ENCODE measurements at regions not wholly inside any gene's neighbourhood (a gene's known extent, or its start where the extent isn't known, plus 50 kb on each side); places are given as distances from the start of the nearest gene placed in this dataset.

DNA sequence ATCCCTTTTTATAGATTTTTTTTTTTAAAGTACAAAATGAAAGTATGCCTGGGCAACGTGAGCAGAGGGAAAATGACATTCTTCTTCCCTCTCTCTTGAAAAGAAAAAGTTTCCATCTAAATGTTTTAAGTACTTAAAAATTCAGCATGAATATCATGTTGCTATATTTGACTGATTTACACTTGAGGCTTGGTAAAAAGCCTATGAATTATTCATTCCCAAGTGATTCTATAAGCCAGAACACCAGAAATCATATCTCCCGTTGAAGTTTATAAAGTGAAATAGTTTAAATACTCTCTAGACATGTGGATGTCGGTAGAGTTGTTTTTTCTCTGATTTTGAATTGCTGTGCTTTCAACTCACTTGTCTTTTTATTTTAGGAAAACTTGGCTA is 276.2 kb upstream of the RARB start:
- no peak overlapping the region for H3K27ac ChIP-seq (ENCODE audit: control insufficient read depth, insufficient read depth, low read length)
- no peaks in the 10 kb centered on the region for H3K79me2 ChIP-seq (ENCODE audit: control insufficient read depth, insufficient read depth, low read length)
- dilution Hi-C loops (cut with MboI; ENCODE audit: extremely low pct_ligation_motif_present, low sequenced_read_pairs): no loop called here
- no peak overlapping the region for H2AFZ ChIP-seq (ENCODE audit: control insufficient read depth, low read length)
- H3K9me1 ChIP-seq (ENCODE audit: control insufficient read depth, extremely low read depth, insufficient read depth, low read length): no peaks in the 10 kb centered on the region
- H3K4me1 ChIP-seq (ENCODE audit: control insufficient read depth, extremely low read depth, insufficient read depth, low read length): no peaks in the 10 kb centered on the region
- H3K9me3 ChIP-seq (ENCODE audit: control insufficient read depth, low read depth, low read length): no peaks in the 10 kb centered on the region
- TF ChIP-seq, protein P1, sequence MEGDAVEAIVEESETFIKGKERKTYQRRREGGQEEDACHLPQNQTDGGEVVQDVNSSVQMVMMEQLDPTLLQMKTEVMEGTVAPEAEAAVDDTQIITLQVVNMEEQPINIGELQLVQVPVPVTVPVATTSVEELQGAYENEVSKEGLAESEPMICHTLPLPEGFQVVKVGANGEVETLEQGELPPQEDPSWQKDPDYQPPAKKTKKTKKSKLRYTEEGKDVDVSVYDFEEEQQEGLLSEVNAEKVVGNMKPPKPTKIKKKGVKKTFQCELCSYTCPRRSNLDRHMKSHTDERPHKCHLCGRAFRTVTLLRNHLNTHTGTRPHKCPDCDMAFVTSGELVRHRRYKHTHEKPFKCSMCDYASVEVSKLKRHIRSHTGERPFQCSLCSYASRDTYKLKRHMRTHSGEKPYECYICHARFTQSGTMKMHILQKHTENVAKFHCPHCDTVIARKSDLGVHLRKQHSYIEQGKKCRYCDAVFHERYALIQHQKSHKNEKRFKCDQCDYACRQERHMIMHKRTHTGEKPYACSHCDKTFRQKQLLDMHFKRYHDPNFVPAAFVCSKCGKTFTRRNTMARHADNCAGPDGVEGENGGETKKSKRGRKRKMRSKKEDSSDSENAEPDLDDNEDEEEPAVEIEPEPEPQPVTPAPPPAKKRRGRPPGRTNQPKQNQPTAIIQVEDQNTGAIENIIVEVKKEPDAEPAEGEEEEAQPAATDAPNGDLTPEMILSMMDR (optimal IDR thresholded peaks at IDR 0.05 in 1 of 3, IDR thresholded peaks at IDR 0.05 in 1 of 3, conservative IDR thresholded peaks at IDR 0.05 in 1 of 3; ENCODE audit: extremely low read depth in 1 of 3, insufficient read depth in 2 of 3, low read length in 3 of 3): no peak
- TF ChIP-seq EZH2 (IDR thresholded peaks at IDR 0.05; ENCODE audit: low read length): no peak
- no peaks in the 10 kb centered on the region for H4K20me1 ChIP-seq (ENCODE audit: control insufficient read depth, extremely low read depth, insufficient read depth, low read length)
- H3K4me2 ChIP-seq (ENCODE audit: control insufficient read depth, extremely low read depth, insufficient read depth, low read depth, low read length): no peak overlapping the region
- FAIRE-seq: no peak
- H3K27me3 ChIP-seq (ENCODE audit: control insufficient read depth, extremely low read depth, insufficient read depth, low read length): no peaks in the 10 kb centered on the region
- H3K36me3 ChIP-seq (ENCODE audit: control insufficient read depth in 2 of 2, extremely low read depth in 1 of 2, insufficient read depth in 2 of 2, low read length in 2 of 2): no peaks in the 10 kb centered on the region
- DNase-seq (ENCODE audit: low read depth, low spot score): no peak
- H3K9ac ChIP-seq (ENCODE audit: control insufficient read depth, extremely low read depth, insufficient read depth, low read length): no peak overlapping the region
- no peak overlapping the region for H3K4me3 ChIP-seq (ENCODE audit: control insufficient read depth in 2 of 3, extremely low read depth in 1 of 3, insufficient read depth in 2 of 3, low read depth in 1 of 3, low read length in 3 of 3)

DNA sequence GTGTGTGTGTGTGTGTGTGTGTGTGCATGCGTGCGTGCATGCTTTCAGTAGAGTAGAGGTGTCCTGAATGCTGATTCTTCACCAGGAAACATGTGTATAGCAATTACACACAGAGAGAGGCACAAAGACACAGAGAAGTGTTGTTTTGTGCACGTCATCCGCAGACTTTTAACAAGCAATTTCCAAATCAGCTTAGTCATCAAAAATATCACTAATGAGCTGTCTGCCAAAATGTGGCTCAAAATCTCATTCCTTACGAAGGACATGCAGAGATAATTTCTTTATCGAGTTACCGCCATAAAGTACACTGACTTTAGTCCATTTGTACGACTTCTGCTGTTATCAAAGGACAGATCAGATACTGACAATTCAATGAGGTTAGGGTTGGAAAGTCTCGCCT is 274.9 kb upstream of the RARB start:
- H3K27me3 ChIP-seq (ENCODE audit: control insufficient read depth, extremely low read depth, insufficient read depth, low read length): no peaks in the 10 kb centered on the region
- H2AFZ ChIP-seq (ENCODE audit: control insufficient read depth, low read length): no peak overlapping the region
- no peaks in the 10 kb centered on the region for H3K36me3 ChIP-seq (ENCODE audit: control insufficient read depth in 2 of 2, extremely low read depth in 1 of 2, insufficient read depth in 2 of 2, low read length in 2 of 2)
- H4K20me1 ChIP-seq (ENCODE audit: control insufficient read depth, extremely low read depth, insufficient read depth, low read length): no peaks in the 10 kb centered on the region
- H3K4me3 ChIP-seq (ENCODE audit: control insufficient read depth in 2 of 3, extremely low read depth in 1 of 3, insufficient read depth in 2 of 3, low read depth in 1 of 3, low read length in 3 of 3): no peak overlapping the region
- TF ChIP-seq, protein P1 (optimal IDR thresholded peaks at IDR 0.05 in 1 of 3, IDR thresholded peaks at IDR 0.05 in 1 of 3, conservative IDR thresholded peaks at IDR 0.05 in 1 of 3; ENCODE audit: extremely low read depth in 1 of 3, insufficient read depth in 2 of 3, low read length in 3 of 3): no peak
- TF ChIP-seq EZH2 (IDR thresholded peaks at IDR 0.05; ENCODE audit: low read length): no peak
- no peaks in the 10 kb centered on the region for H3K9me1 ChIP-seq (ENCODE audit: control insufficient read depth, extremely low read depth, insufficient read depth, low read length)
- no peak overlapping the region for H3K9ac ChIP-seq (ENCODE audit: control insufficient read depth, extremely low read depth, insufficient read depth, low read length)
- FAIRE-seq (no peak), DNase-seq (ENCODE audit: low read depth, low spot score) (no peak)
- no peaks in the 10 kb centered on the region for H3K9me3 ChIP-seq (ENCODE audit: control insufficient read depth, low read depth, low read length)
- H3K4me1 ChIP-seq (ENCODE audit: control insufficient read depth, extremely low read depth, insufficient read depth, low read length): no peaks in the 10 kb centered on the region
- no peak overlapping the region for H3K27ac ChIP-seq (ENCODE audit: control insufficient read depth, insufficient read depth, low read length)
- no peak overlapping the region for H3K4me2 ChIP-seq (ENCODE audit: control insufficient read depth, extremely low read depth, insufficient read depth, low read depth, low read length)
- H3K79me2 ChIP-seq (ENCODE audit: control insufficient read depth, insufficient read depth, low read length): no peaks in the 10 kb centered on the region
- dilution Hi-C loops (cut with MboI; ENCODE audit: extremely low pct_ligation_motif_present, low sequenced_read_pairs): no loop called here
